ENCODE measurements at regions not wholly inside any gene's neighbourhood (a gene's known extent, or its start where the extent isn't known, plus 50 kb on each side); places are given as distances from the start of the nearest gene placed in this dataset.

DNA sequence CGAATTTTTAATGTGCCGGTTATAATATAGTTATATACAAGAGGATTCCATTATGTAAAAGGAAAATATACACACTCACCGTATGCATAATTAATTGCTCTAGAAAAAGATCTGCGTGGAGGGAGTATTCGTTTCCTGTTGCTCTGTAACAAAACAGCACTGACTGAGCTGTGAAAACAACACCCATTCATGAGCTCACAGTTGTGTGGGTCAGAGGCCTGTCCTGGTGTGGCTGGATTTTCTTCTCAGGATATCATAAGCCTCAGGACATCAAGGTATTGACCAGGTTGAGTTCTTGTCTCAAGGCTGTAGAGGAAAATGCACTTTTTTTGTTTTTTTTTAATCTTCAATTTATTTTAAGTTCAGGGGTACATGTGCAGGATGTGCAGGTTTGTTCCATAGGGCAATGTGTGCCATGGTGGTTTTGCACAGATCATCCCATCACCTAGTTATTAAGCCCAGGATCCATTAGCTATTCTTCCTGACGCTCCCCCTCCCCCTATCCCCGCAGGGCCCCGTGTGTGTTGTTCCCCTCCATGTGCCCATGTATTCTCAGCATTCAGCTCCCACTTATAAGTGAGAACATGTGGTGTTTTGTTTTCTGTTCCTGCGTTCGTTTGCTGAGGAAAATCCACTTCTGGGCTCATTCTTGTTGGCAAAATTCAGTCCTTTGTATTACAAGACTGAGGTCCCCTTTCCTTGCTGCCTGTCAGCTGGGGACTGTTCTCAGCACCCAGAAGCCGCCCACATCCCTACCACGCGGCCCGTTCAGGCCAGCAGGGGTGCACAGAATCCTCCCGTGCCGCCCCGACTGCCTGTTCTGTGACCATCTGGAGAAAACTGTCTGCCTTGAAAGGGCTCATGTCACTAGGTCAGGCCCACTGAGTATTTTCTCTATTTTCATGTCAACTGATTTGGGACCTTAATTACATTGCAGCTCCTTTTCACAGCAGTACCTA is 87.4 kb upstream of the ERRFI1 start:
- DNase-seq: peak; percentile 27

DNA sequence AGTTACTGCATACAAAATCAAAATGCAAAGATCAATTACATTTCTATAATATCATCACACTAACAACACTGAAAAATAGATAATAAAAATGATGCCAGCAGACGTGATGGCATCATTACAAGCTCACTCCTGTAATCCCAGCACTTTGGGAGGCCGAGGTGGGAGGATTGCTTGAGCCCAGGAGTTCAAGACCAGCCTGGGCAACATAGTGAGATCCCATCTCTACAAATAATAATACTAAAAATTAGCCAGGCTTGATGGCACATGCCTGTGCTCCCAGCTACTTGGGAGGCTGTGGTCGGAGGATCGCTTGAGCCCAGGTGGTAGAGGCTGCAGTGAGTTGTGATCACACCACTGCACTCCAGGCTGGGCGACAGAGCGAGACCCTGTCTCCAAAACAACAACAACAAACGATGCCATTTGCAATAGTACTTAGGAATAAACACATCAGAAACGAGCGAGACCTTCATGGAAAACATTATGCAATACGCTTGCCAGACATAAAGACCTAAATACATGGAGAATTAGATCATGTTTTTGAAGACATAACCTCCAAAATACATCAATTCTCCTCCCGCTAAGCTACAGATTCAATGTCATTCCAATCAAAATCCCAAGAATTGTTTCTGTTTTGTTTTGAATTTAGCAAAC is 86.6 kb upstream of the ERRFI1 start:
- no peak for DNase-seq

DNA sequence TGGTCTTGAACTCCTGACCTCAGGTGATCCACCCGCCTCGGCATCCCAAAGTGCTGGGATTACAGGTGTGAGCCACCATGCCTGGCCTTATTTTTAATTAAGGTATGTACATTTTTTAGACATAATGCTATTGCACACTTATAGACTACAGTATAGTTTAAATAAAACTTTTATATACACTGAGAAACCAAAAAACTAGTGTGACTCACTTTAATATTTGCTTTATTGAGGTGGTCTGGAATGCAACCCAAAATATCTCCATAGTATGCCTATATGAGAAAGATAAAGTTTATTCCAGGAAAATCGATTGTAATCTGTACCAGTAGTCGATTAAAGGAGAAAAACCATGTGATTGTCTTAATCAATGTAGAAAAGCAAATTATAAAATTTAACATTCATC is 85.5 kb upstream of the ERRFI1 start:
- DNase-seq: no peak

DNA sequence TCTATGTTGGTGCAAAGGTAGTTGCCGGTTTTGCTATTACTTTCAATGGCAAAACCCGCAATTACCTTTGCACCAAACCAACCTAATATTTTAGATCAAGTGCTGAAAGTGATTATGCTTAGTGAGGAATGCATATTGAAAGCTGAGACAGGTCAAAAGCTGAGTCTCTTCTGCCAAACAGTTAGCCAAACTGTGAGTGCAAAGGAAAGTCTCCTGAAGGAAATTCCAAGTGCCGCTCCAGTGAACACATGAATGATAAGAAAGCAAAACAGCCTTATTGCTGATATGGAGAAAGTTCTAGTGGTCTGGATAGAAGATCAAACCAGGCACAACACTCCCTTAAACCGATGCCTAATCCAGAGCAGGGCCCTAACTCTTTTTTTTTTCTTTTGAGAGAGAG is 83.1 kb upstream of the ERRFI1 start:
- DNase-seq: no peak

DNA sequence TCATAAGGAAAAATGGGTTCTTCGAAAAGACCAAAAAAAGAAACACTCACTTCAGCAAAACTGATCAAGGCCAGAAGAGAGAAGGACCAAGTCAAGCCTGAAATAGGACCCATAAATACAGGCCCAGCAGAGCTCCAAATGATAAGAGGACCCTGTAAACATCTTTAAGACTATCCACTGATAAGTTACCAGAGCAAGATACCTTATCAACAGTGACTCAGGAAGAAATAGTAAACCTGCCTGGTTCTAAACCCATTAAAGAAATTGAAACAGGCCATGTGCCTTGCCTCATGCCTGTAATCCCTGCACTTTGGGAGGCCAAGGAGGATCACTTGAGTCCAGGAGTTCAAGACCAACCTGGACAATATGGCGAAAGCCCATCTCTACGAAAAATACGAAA is 81.8 kb upstream of the ERRFI1 start:
- no peak for DNase-seq

DNA sequence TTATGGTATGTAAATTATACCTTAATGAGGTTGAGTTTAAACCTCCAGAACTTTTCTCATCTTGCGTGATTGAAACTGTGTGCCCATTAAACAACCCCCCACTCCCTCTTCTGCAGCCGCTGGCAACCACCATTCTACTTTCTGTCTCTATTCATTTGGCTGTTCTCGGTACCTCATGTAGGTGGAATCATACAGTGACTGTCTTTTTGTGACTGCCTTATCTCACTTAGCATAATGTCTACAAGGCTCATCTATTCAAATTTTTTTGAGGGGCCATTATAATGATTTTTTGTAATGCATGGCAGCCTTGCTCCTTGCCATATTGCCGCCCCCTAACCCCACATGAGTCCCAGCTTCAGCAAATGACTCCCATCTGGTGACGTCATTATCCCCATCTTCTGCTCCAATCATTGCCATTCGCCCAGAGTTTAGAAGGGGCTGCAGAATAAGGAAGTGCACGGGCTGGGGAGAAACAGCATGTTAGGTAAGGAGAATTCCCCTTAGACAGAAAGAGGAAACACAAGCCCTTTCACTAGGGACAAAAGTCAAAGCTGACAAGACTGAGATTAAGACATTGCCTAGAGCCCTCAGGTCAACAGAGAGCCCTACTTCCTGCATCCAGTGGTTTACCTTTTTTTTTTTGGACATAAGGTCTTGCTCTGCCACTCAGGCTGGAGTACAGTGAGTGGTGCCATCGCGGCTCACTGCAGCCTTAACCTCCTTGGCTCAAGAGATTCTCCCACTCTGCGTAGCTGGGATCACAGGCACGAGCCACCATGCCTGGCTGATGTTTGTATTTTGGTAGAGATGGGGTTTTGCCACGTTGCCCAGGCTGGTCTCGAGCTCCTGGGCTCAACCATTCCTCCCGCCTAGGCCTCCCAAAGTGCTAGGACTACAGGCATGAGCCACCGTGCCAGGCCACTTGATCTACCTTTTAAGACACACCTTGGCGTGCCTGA is 78.4 kb upstream of the ERRFI1 start:
- DNase-seq: no peak

DNA sequence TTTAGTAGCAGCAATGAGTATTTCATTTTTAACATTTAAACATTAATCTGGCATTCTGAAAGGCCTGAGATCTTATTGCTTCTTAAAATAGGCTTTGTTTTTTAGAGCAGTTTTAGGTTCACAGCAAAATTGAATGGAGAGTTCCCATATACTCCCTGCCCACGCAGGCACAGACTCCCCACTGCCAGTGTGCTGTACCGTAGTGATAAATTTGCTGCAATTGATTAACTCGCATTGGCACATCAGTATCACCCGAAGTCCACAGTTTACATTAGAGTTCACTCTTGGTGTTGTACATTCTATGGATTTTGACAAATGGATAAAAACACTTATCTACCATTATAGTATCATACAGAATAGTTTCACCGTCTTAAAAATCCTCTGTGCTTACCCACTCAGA is 71.8 kb upstream of the ERRFI1 start:
- DNase-seq: no peak

DNA sequence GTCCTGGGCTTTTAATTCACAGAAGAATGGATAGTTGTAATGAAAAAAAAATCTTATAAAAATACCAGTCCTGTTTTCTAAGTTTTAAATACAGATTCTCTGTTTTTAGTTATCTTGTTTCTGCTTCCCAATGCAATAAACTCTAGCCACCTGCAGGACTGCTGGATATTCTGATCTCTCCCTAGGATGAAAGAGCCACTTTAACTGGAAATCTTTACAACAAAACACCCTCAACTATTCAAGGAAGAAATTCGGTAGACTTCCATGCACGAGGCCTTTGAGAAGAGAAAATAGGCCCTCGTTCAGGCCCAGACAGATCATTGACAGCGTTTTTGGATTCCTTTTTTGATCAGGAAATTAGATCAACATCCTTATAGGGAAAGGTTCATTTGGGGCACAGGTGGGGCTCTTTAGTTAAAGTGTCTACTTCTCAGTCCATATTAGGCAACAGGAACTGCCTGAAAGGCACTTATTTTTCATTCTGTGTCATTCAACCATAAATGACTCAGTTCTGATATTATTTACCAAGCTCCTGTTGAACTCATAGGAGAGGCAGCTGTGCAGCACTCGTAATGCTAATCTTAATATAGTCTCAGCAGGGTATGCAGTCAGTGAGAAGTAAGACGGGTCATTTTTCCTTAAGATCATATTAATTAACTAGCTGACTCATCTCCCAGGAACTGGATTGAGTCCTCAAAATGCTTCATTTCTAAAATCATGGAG is 71.1 kb upstream of the ERRFI1 start:
- no peak for DNase-seq

DNA sequence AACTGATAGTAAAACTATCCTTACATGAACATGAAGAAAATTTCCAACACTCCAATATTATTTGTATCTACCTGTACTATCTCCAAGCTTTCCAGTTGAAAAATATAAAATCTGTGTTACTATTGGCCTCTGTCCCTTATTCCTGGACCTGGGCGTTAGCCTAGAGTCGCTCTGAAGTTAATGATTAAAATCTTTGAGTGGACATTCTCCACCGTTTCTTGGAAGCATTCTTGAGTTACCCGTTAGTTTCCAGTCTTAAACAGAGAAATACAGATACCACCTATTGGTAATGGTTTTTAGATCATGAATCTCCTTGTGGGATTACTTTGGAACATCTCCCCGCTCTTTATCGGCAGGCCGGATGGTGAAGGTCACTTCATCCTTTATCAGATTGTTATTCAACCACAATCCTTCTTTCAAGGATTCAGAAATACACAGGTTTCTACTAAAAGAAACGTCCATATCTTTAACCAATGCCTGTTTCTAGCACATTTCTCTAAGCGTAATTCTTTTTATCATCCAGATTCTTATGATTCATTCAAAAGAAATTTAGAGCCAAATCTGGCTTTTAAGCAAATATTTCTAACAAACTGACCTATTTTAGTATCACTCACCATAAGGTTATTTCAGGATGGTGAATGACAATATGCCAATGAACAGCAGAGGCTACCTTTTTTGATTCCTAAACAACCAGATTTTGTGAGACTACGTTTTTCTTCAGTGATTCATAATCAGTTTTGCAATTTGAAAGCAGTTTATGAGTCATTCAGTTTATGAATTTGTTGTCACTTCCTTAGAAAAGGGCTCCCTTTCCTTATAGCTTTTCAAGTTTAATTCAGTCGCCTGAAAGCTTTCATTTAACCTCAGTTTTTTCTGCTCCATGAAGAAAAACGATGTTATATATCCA is 70.2 kb upstream of the ERRFI1 start:
- DNase-seq: no peak

DNA sequence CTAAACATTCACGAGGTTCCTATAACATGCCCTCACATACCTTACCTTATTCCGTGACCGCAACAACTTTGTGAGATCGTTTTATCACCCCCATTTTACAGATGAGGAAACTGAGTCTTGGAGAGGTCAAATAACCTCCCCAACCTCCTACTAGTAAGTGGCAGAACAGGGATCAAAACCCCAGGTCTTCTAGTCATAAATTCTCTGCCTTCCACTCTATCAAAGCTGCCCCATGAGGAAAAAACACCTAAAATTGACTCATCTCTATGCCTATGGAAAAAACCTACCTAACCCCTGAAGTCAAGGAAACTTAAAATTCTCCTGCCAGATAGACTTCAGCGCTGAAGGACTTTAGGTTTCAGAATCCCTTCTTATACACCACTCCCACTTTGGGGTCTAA is 69.5 kb upstream of the ERRFI1 start:
- no peak for DNase-seq

DNA sequence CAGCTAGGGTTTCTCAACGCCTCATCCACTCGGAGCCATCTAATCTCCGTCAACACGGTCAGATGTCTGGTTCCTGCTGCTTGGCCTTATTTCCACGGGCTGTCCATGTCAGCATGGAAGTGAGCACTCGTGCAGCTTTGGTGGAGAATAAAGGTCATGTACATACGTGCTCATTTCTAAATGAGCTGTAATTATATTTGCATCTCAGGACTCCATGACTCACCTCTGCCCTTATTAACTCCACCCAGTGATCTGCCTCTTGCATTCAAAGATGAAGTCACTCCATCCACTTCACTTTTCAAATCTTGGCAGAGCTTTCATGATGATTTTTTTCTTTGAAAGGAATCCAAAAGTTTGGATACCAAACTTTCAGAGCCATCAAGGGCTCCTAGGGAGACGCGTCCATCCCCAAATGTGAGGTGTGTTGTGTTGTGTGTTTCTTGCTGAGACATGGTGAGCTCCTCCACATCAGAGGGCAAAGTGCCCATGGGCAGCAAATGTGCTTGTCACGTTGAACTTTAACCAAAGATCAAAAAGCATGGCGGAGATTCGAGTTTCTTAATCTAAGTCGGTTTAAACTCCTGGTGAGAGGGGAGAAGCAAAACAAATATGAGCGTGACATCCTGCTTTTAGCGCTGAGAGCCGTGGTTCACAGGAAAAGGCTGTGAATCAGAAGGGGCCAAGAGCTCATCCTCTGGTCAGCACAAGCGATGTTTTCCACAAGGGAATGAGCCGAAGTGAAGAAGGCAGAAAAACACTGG is 68.6 kb upstream of the ERRFI1 start:
- no peak for DNase-seq

DNA sequence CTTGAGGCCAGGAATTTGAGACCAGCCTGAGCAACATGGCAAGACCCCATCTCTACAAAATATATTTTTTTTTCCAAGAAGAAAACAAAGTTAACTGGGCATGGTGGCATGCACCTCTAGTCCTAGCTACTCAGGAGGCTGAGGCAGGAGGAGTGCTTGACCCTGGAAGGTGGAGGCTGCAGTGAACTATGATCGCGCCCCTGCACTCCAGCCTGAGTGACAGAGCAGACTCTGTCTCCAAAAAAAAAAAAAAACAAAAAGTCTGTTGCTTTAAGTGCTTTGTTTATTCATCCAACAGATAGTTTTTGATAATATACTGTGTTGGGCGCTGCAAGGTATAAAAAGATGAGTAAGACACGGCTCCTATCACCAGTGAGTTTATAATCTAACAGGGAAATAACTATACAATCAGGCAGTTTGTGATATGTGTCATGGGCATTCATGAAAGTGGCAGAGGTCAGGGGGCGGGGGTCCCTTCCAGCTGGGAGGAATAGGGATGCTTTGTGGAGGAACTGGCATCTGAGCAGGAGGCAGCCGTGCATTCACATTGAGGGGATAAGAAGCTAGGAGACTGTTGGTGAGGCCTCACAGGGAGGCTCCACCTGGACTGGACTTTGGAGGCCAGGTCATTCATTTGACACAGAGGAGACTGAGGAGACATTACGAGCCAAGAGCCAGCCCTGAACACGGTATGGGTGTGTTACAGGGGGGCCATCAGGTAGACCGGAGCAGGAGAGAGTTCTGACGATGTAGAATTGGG is 67.3 kb upstream of the ERRFI1 start:
- DNase-seq: no peak

DNA sequence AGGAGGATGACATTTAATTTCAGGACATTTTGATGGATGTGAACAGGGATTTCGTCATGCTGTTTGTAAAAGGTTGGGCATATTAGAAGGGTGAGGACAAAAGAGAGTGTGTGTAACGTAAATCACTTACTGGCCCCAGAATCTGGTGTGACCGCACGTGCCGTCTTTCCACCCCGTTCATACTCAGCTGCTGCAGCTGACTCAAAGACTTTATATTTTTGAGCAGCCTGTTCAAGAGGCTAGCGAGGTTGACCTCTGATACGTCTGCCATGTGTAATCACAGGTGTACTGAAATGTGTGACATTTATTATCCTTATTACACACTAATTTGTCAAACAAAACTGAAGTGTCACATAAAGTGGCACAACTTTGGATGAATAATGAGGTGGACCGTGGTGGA is 66.5 kb upstream of the ERRFI1 start:
- no peak for DNase-seq

DNA sequence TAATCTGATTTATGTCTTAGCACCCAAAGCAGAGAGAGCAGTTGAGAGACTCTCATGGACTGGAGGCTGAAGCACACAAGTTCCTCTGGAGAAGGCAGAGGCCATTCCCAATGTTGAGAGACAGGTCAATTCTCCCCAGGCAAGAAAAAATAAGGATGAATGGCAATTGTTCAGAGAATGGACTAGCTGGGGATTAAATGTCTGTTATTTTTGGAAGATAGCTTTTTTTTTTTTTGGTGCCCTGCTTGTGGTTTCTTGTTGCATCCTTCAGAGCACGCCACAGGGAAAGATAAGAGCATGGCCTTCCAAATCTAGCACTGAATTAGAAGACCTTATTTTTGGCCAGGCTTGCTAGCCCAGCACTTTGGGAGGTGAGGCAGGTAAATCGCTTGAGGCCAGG is 65.6 kb upstream of the ERRFI1 start:
- DNase-seq: no peak

DNA sequence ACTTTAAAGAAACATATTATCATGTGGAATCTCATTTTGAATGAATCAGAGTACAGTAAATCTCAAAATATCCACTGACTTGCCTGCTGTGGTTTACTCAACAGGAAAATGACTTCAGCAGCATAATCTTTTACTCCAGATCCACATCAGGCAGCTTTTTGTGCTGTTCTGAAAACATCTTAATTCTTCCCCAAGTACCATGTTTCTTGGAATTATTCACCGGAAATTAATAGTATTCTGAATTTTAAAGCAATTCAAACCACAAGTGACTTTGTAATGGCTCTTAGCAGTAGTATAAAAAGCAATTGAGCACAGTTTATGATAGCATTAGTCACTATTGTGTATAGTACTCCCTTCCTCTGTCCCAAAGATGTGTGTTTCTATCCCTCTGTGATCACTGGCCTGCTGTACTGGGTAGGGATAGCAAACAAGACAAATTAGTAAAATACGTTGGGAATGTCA is 64.2 kb upstream of the ERRFI1 start:
- no peak for DNase-seq

DNA sequence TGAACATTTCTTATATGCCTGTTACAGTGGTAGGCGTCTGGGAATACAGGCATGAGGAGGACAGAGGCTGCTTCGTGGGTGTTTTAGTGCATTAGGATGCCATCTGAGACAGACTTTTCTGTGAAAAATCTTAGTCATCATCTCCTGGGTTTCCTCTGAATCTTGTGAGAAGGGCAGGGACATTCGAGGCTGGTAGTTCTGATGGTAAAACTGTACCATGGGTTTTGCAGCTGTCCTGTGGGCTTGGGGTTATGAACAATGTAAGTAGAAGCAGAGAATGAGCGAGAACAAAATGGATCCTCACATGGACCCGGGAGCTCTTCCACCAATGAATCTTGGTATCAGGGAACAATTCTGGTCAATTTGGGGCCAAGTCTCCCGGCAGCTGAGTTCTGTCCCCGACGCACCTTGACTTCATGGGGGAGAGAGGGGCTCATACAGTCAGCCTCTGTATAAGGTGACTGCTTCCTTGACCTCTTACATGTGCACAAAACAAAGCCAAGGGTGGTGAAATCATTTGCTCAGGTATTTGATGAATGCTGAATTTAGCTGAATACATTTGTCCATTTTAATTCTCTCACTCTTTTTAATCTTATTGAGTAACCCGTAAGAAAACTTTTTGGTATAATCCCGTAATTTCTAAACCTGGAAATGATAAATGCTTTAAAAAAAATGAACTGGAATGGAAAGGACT is 63.6 kb upstream of the ERRFI1 start:
- no peak for DNase-seq

DNA sequence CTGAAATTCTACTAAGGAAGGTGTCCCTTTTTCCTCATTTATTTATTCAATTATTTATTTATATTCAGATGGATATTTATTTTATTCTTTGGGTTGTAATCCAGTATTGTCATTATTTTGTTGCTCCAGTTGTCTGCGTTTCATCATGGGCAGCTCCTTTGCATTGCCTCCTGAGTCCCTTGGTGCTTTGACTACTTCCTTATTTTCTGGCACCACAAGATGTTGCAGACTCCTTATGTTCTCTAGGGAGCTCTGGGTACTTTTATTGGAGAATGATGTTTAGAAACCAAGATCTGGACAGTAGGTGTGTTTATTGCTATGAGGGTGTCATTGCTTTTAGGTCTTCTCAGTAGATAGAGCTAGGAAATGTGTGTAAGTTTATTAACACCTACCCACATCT is 59.9 kb upstream of the ERRFI1 start:
- DNase-seq: no peak

DNA sequence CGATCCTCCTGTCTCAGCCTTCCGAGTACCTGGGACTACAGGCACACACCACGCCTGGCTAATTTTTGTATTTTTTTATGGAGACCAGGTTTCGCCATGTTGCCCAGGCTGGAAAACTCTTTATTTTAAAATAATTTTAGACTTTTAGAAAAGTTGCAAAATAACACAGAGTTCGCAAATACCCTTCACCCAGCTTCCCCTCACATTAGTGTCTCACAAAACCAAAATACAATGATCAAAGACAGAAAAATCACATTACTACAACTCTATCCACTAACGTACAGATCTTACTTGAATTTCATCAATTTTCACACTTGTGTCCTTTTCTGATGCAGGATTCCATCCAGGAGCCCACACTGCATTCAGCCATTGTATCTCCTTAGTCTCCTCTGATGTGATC is 58.8 kb upstream of the ERRFI1 start:
- no peak for DNase-seq

All from RPMI8226 (cell line).